ENCODE measurements at regions not wholly inside any gene's neighbourhood (a gene's known extent, or its start where the extent isn't known, plus 50 kb on each side); places are given as distances from the start of the nearest gene placed in this dataset.
"Not testable (repeated sequence)": the region's sequence is repeated elsewhere in the genome, so short reads cannot be mapped to it uniquely, and the experiment has no call there.

DNA sequence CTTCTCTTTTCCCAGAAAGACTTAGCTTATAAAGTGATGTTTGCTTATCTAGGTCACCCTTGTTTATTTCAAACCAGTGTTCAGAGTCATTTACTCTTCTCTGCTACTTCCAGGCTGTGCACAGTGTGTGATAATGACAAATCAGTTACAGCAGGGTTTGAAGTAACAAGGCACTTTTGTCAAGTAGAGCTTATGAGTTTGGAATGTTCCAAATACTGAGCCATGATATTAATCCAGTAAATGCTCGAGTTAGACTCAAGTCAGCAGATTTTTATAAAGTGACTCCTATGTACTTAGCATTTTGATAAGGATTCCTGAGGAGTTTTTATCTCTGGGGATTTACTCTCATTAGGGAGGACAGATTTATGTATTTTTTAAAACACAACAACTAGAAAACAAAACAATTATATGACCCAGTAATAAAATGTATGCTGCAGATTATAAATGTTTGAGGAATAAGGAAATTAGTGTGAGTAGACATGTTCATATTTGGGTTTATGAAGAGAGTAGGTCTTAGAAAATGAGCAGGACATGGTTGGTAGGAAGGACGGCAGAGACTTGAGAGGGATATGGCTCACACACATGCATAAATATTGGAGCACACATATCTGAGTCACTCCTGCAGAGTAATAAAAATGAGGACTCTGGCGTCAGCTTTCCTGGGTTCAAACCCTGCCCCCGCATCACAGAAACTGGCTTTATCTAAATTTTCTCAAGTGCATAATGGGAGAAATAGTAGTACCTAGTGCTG lies 271.2 kb downstream of the FBXO8 start:
- H3K27ac Mint-ChIP-seq = no peak overlapping the region
- H3K4me1 Mint-ChIP-seq (ENCODE audit: low read depth) = no peaks in the 10 kb centered on the region
- H3K9me3 Mint-ChIP-seq = no peaks in the 10 kb centered on the region
- H3K36me3 Mint-ChIP-seq (ENCODE audit: low read depth) = no peaks in the 10 kb centered on the region
- H3K4me3 Mint-ChIP-seq = no peak overlapping the region
- DNase-seq (ENCODE audit: low spot score) = no peak
- H3K27me3 Mint-ChIP-seq (ENCODE audit: insufficient read depth) = no peaks in the 10 kb centered on the region
- intact Hi-C loops (cut with micrococcal nuclease) = no loop called here

DNA sequence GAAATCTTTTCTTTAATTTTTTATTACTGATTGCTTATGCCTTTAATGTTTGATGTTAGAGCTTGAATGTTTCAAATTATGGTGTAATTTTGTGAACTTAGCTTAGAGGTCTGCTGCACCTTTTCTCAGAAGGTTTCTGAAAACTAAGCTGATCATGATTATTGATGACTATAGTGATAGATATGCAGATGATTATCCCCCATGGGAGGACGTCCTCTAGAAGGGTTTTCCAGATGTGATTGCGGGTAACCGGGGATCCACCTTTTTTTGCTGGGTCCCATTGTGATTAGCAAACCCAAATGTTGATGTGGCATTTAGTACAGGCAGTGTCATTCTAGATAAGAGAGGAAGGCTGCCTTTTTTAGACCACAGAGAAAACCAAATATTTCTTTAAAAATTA lies 272.9 kb downstream of the FBXO8 start:
- intact Hi-C loops (cut with micrococcal nuclease) = no loop called here
- Mint-ChIP-seq H3K4me3 (no peak overlapping the region), H3K9me3 (no peaks in the 10 kb centered on the region), H3K4me1 (ENCODE audit: low read depth) (no peaks in the 10 kb centered on the region), H3K27ac (no peak overlapping the region), H3K36me3 (ENCODE audit: low read depth) (no peaks in the 10 kb centered on the region), H3K27me3 (ENCODE audit: insufficient read depth) (no peaks in the 10 kb centered on the region)
- no peak for DNase-seq (ENCODE audit: low spot score)

DNA sequence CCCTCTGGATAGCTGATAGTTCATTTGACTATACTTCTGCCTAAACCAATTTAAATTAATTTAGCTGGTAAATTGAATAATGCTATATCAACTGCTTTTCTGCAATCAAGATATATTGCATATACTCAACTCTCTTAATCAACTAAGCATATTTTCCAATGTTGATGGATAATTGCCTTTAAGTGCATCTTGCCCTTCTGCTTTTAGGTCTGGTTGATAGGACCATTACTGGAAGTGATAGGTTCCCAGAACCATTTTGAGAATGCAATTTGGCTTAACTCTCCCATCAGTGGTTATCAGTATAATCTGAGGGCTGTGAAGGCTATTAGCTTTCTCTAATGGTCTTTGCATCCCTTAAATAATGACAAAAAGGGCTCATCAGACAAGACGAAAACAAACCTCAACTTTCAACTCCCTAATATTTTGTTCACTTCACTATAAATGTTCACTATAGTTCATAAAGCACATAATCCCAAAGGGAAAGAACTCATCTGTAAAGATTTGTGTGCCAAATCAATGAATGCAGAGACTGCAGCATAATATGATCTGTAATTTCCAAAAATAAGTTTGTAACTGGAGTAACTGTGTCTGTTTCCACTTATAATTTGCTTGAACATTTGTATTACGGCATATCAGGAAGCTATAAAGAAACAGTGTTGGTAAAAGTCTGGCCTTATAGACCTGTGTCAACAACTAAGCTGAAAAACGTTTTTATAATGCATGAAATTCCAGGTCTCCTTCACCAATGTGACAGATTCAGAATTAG lies 273.6 kb downstream of the FBXO8 start:
- no peak for DNase-seq (ENCODE audit: low spot score)
- intact Hi-C loops (cut with micrococcal nuclease) = no loop called here
- H3K4me3 Mint-ChIP-seq = no peak overlapping the region
- no peaks in the 10 kb centered on the region for H3K4me1 Mint-ChIP-seq (ENCODE audit: low read depth)
- no peaks in the 10 kb centered on the region for H3K9me3 Mint-ChIP-seq
- no peak overlapping the region for H3K27ac Mint-ChIP-seq
- no peaks in the 10 kb centered on the region for H3K36me3 Mint-ChIP-seq (ENCODE audit: low read depth)
- no peaks in the 10 kb centered on the region for H3K27me3 Mint-ChIP-seq (ENCODE audit: insufficient read depth)

DNA sequence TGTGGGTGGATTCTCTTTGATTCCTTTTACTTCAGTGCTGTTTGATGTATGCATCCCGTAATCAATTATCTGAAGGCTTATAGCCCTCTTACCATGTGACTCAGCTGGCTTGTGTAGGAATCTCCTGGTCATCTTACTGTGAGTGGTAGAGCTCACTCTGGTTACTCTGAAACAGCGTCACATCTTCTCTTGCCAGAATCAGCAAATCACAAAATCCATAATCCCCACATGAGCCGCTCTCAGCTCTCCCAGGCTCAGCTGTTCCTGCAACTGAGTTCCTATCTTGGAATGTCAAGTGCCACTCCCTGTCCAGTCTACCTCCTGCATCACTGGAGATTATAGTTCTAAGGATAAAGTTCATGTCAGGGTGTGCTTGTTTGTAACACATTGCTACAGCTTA lies 278.0 kb downstream of the FBXO8 start:
- H3K9me3 Mint-ChIP-seq = no peaks in the 10 kb centered on the region
- H3K27me3 Mint-ChIP-seq (ENCODE audit: insufficient read depth) = no peaks in the 10 kb centered on the region
- H3K36me3 Mint-ChIP-seq (ENCODE audit: low read depth) = no peaks in the 10 kb centered on the region
- no peak overlapping the region for H3K27ac Mint-ChIP-seq
- no peak for DNase-seq (ENCODE audit: low spot score)
- H3K4me1 Mint-ChIP-seq (ENCODE audit: low read depth) = no peaks in the 10 kb centered on the region
- intact Hi-C loops (cut with micrococcal nuclease) = no loop called here
- H3K4me3 Mint-ChIP-seq = no peak overlapping the region

DNA sequence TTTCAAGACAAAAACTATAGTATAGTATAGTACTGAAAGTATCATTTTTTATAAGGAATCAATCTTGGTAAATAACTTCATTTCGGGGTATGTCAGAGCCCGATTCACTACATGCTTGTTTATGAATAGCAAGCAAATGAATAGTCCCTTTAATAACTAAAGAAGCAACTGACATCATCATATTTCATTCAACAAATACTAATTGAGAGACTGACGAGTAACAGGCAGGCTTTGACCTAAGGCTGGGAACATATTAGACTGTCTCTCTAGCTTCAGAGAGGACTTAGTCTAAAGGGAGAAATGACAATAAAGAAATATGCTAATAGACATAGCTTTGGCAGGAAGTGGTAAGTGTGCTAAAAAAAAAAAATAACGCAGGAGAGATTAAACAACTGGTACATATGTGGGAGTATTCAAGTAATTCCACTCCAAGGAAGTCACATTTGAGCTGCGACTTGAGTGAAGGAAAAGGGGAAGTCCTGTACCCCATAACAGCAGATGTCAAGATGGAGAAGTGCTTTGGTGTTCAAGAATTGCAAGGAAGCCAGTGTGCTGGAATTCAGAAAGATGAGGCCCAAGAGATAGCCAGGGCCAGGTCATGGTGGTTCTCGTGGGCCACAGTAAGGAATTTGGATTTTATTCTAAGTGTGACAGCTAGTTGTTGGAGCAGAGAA lies 284.9 kb downstream of the FBXO8 start:
- intact Hi-C loops (cut with micrococcal nuclease) = no loop called here
- no peaks in the 10 kb centered on the region for H3K27me3 Mint-ChIP-seq (ENCODE audit: insufficient read depth)
- no peaks in the 10 kb centered on the region for H3K36me3 Mint-ChIP-seq (ENCODE audit: low read depth)
- H3K27ac Mint-ChIP-seq = no peak overlapping the region
- H3K4me1 Mint-ChIP-seq (ENCODE audit: low read depth) = no peaks in the 10 kb centered on the region
- no peaks in the 10 kb centered on the region for H3K9me3 Mint-ChIP-seq
- H3K4me3 Mint-ChIP-seq = no peak overlapping the region
- no peak for DNase-seq (ENCODE audit: low spot score)

DNA sequence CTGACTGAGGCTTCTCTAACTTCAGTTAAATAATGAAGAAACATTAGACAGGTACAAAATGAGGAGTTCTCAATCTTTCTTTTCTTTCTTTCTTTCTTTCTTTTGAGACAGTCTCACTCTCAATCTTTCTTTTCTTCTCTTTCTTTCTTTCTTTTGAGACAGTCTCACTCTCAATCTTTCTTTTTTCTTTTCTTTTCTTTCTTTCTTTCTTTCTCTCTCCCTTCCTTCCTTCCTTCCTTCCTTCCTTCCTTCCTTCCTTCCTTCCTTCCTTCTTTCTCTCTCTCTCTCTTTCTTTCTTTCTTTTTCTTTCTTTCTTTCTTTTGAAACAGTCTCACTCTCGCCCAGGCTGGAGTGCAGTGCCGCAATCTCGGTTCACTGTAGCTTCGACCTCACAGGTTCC lies 287.7 kb downstream of the FBXO8 start:
- H3K4me3 Mint-ChIP-seq; H3K4me1 Mint-ChIP-seq (ENCODE audit: low read depth); H3K9me3 Mint-ChIP-seq; intact Hi-C loops (cut with micrococcal nuclease); H3K27ac Mint-ChIP-seq; DNase-seq (ENCODE audit: low spot score); H3K36me3 Mint-ChIP-seq (ENCODE audit: low read depth); H3K27me3 Mint-ChIP-seq (ENCODE audit: insufficient read depth): not testable (repeated sequence)

DNA sequence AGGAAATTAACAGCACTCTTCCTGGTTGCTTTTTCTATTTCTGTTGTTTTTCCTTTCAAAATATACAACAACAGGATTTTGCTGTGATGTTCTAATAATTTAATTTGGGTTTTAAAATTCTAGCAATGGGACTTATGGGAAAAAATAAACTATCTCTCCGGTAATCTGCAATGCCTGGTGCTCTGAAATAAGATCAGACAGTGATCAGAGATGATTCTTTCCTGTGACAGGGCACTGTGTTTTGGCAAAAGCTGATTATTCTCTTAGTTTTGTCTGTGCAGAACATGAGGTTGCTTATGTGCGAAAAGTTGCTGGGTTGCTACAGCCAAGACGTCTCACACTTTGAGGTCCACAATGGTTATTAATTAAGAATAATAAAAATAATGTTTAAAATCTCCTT lies 291.7 kb downstream of the FBXO8 start:
- no peaks in the 10 kb centered on the region for H3K4me1 Mint-ChIP-seq (ENCODE audit: low read depth)
- no peak for DNase-seq (ENCODE audit: low spot score)
- H3K9me3 Mint-ChIP-seq = no peaks in the 10 kb centered on the region
- H3K36me3 Mint-ChIP-seq (ENCODE audit: low read depth) = no peaks in the 10 kb centered on the region
- intact Hi-C loops (cut with micrococcal nuclease) = no loop called here
- no peak overlapping the region for H3K4me3 Mint-ChIP-seq
- peaks cover 1% of the 10 kb centered on the region for H3K27me3 Mint-ChIP-seq (ENCODE audit: insufficient read depth)
- no peak overlapping the region for H3K27ac Mint-ChIP-seq

DNA sequence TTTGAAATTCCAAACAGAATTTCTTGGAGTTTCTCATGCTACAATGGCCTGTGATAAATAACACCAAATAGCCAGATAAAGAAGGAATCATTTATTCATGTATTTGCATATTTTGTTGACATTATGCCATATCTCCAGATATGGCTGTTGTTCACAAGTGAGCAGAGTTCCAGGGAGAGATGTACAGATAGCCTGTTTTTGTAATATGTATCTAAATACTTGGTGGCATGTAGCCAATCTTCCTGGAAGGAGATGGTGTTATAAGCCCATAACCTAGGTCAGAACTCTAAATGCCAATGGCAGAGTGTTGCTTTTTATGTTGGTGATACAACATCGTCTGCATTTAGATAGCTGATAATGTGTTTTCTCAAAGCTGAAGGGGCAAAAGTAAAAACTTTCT lies 292.2 kb downstream of the FBXO8 start:
- Mint-ChIP-seq H3K4me1 (ENCODE audit: low read depth) (no peaks in the 10 kb centered on the region), H3K27ac (no peak overlapping the region)
- intact Hi-C loops (cut with micrococcal nuclease) = no loop called here

DNA sequence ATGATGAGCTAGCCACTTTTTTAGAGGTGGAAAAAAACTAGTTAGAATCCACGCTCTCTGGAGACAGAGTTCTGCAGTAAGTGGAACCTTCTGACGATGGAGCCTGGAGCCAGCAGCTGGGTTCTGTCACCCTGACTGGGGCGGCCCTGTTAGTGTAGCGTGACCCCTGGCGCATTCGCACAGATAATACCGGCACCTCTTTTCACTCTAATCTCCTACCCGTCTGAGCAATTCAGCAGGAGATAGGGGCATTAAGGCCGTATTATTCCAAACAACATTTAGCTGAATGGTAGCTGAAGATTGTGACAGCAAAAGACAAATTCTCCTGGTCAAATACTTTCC lies 292.6 kb downstream of the FBXO8 start:
- H3K36me3 Mint-ChIP-seq (ENCODE audit: low read depth) = no peaks in the 10 kb centered on the region
- intact Hi-C loops (cut with micrococcal nuclease) = no loop called here
- H3K9me3 Mint-ChIP-seq = no peaks in the 10 kb centered on the region
- H3K4me3 Mint-ChIP-seq = no peak overlapping the region
- no peak for DNase-seq (ENCODE audit: low spot score)
- no peaks in the 10 kb centered on the region for H3K4me1 Mint-ChIP-seq (ENCODE audit: low read depth)
- H3K27me3 Mint-ChIP-seq (ENCODE audit: insufficient read depth) = peaks cover 1% of the 10 kb centered on the region
- no peak overlapping the region for H3K27ac Mint-ChIP-seq

More for the DNA sequence above, 292.2 kb downstream of the FBXO8 start:
- no peak for DNase-seq (ENCODE audit: low spot score)
- Mint-ChIP-seq H3K9me3 (no peaks in the 10 kb centered on the region), H3K27me3 (ENCODE audit: insufficient read depth) (peaks cover 1% of the 10 kb centered on the region), H3K4me3 (no peak overlapping the region), H3K36me3 (ENCODE audit: low read depth) (no peaks in the 10 kb centered on the region)

DNA sequence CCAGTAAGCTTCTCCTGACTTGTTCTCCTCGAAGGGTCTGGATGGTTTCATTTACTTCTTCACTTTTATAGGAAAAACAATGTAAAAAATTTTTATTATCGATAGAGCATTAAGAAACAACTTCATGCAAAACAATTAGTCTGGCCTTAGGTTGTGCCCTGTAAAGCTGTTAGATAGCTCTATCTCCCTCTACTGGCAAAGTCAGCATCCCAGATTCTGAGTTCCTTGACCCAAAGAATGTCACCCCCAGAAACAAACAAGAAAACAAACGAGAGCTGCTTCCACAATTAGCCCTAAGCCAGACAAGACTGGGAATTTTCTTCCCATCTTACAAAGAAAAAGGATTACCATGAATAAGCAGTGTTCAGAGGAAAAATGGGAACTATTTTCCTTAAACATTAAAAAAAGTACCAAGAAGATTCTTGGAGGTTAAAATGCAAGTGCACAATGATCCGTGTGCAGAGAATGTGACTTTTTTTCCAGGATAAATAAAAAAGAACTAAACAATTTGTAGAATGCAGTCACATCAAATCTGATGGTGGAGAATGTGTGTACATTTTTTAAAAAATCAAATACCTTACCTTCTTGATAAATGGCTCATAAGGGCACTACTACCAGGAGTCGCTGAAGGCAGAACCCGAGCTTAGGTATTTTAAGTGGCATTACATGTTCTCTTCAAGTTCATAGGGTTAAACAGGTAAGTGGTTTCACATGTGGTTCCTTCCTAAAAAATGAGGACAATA lies 293.2 kb downstream of the FBXO8 start:
- no peak for DNase-seq (ENCODE audit: low spot score)
- Mint-ChIP-seq H3K4me3 (no peak overlapping the region), H3K36me3 (ENCODE audit: low read depth) (no peaks in the 10 kb centered on the region), H3K4me1 (ENCODE audit: low read depth) (no peaks in the 10 kb centered on the region), H3K27me3 (ENCODE audit: insufficient read depth) (peaks cover 1% of the 10 kb centered on the region), H3K9me3 (no peaks in the 10 kb centered on the region), H3K27ac (no peak overlapping the region)
- intact Hi-C loops (cut with micrococcal nuclease) = no loop called here

DNA sequence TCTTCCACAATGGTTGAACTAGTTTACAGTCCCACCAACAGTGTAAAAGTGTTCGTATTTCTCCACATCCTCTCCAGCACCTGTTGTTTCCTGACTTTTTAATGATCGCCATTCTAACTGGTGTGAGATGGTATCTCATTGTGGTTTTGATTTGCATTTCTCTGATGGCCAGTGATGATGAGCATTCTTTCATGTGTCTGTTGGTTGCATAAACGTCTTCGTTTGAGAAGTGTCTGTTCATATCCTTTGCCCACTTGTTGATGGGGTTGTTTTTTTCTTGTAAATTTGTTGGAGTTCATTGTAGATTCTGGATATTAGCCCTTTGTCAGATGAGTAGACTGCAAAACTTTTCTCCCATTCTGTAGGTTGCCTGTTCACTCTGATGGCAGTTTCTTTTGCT lies 319.9 kb downstream of the FBXO8 start:
- H3K36me3 Mint-ChIP-seq (ENCODE audit: low read depth) = not testable (repeated sequence)

DNA sequence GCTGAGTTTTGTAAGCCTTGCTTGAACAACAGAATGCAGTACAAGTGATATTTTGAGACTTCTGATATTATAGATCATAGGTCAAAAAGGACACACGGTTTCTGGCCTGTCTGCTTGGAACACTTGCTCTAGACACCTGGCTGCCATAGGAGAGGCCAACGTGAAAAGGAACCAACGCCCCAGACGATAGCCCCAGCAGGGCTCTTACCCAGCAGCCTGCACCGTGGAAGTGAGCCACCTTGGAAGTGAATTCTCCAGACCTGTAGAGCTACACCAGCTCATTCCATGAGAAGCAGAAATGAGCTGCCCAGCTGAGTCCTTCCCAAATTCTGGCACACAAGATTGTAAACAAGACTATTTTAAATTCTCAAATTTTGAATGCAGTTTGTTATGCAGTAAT lies 323.1 kb downstream of the FBXO8 start:
- intact Hi-C loops (cut with micrococcal nuclease) = no loop called here
- no peaks in the 10 kb centered on the region for H3K4me1 Mint-ChIP-seq (ENCODE audit: low read depth)
- H3K4me3 Mint-ChIP-seq = no peak overlapping the region
- no peaks in the 10 kb centered on the region for H3K9me3 Mint-ChIP-seq
- H3K36me3 Mint-ChIP-seq (ENCODE audit: low read depth) = no peaks in the 10 kb centered on the region
- no peaks in the 10 kb centered on the region for H3K27me3 Mint-ChIP-seq (ENCODE audit: insufficient read depth)
- no peak overlapping the region for H3K27ac Mint-ChIP-seq
- no peak for DNase-seq (ENCODE audit: low spot score)

More for the DNA sequence above, 319.9 kb downstream of the FBXO8 start:
- H3K27me3 Mint-ChIP-seq (ENCODE audit: insufficient read depth); H3K9me3 Mint-ChIP-seq; DNase-seq (ENCODE audit: low spot score); H3K4me1 Mint-ChIP-seq (ENCODE audit: low read depth); H3K27ac Mint-ChIP-seq; H3K4me3 Mint-ChIP-seq; intact Hi-C loops (cut with micrococcal nuclease): not testable (repeated sequence)

DNA sequence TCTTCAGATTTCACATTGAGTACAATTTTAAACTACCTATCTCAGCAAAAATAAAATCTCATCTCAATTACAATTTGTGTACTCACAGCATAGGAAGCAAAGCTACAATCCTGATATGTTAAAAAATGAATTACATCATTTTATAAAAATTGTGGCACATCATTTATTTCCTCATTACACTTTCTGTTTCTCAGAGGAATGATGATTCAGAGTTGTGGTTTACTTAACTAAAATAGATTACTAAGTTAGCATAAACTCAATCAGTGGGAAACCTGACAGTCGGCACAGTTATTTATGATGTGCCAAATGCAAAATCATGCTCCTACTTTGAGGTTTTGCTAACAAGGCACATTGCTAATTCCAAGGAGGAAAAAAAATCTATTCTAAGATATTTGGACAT lies 325.0 kb downstream of the FBXO8 start:
- no peak overlapping the region for H3K27ac Mint-ChIP-seq
- DNase-seq (ENCODE audit: low spot score) = no peak
- H3K36me3 Mint-ChIP-seq (ENCODE audit: low read depth) = no peaks in the 10 kb centered on the region
- no peaks in the 10 kb centered on the region for H3K27me3 Mint-ChIP-seq (ENCODE audit: insufficient read depth)
- no peaks in the 10 kb centered on the region for H3K9me3 Mint-ChIP-seq
- intact Hi-C loops (cut with micrococcal nuclease) = no loop called here
- no peaks in the 10 kb centered on the region for H3K4me1 Mint-ChIP-seq (ENCODE audit: low read depth)
- H3K4me3 Mint-ChIP-seq = no peak overlapping the region
